Prostate gland (tissue), 2 donors: ENCODE measurements at regions not wholly inside any gene's neighbourhood (a gene's known extent, or its start where the extent isn't known, plus 50 kb on each side); places are given as distances from the start of the nearest gene placed in this dataset.

Experiments used
- POLR2A ChIP-seq: fragments of 450-650 bp; IDR thresholded peaks from one replicate; pipeline ENCODE4 v1.6.1; 2016; ENCODE audit warnings: antibody characterized with exemption, mild to moderate bottlenecking
- POLR2AphosphoS5 ChIP-seq: sonication (generic); formaldehyde crosslinking; IDR thresholded peaks from one replicate; pipeline ENCODE4 v1.6.1; 2017; ENCODE audit warnings: antibody characterized with exemption
- TF ChIP-seq, protein P1 (sequence below), 4 experiments: fragments of 200-600 bp in 2 of 4; fragments of 450-650 bp in 2 of 4; sonication (generic) in 2 of 4; IDR thresholded peaks; 1 replicate in 3 of 4; 2 replicates in 1 of 4; pipeline ENCODE4 v1.5.1; 2016 to 2019; ENCODE audit warnings: antibody characterized with exemption in 4 of 4, mild to moderate bottlenecking in 2 of 4, moderate library complexity in 2 of 4

DNA sequence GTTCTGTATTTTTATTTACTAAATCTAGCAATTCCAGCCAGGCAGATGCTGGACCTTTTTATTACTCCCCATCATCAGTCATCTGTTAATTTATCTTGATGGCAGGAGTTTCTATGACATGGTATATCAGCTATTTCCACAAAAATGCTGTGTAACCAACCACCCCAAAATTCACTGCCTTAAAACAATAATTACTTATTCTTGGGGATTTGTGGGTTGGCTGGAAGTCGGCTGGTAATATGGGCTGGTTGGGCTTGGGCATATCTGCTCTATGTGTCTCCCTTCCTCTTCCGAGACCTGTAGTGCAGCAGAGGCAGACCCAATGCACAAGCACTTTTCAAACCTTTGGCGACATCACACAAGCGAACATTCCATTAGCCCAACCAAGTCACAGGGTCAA, 92.1 kb upstream of the UBE2E1 start:
- TF ChIP-seq, protein P1, sequence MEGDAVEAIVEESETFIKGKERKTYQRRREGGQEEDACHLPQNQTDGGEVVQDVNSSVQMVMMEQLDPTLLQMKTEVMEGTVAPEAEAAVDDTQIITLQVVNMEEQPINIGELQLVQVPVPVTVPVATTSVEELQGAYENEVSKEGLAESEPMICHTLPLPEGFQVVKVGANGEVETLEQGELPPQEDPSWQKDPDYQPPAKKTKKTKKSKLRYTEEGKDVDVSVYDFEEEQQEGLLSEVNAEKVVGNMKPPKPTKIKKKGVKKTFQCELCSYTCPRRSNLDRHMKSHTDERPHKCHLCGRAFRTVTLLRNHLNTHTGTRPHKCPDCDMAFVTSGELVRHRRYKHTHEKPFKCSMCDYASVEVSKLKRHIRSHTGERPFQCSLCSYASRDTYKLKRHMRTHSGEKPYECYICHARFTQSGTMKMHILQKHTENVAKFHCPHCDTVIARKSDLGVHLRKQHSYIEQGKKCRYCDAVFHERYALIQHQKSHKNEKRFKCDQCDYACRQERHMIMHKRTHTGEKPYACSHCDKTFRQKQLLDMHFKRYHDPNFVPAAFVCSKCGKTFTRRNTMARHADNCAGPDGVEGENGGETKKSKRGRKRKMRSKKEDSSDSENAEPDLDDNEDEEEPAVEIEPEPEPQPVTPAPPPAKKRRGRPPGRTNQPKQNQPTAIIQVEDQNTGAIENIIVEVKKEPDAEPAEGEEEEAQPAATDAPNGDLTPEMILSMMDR (IDR thresholded peaks at IDR 0.05), result no peak
- no peak for TF ChIP-seq POLR2AphosphoS5
- no peak for TF ChIP-seq POLR2A
